Ishikawa (cell line): ENCODE measurements at regions not wholly inside any gene's neighbourhood (a gene's known extent, or its start where the extent isn't known, plus 50 kb on each side); places are given as distances from the start of the nearest gene placed in this dataset.

Source experiments
- CEBPB ChIP-seq: IDR thresholded peaks from 2 replicates; pipeline ENCODE4 v1.6.1; 2012
- CREB1 ChIP-seq: IDR thresholded peaks from 2 replicates; pipeline ENCODE4 v1.6.1; 2012; ENCODE audit warnings: low read depth
- EGR1 ChIP-seq: IDR thresholded peaks from 2 replicates; pipeline ENCODE4 v1.6.1; 2012
- EP300 ChIP-seq: IDR thresholded peaks from 2 replicates; pipeline ENCODE4 v1.6.1; 2012; ENCODE audit warnings: borderline replicate concordance
- FOXM1 ChIP-seq: IDR thresholded peaks from 2 replicates; pipeline ENCODE4 v1.6.1; 2012; ENCODE audit warnings: low read depth, borderline replicate concordance
- NFIC ChIP-seq: IDR thresholded peaks from 2 replicates; pipeline ENCODE4 v1.6.1; 2012
- RAD21 ChIP-seq: IDR thresholded peaks from 2 replicates; pipeline ENCODE4 v1.6.1; 2012; ENCODE audit warnings: low read depth
- TAF1 ChIP-seq: IDR thresholded peaks from 2 replicates; pipeline ENCODE4 v1.6.1; 2012; ENCODE audit warnings: low read depth, mild to moderate bottlenecking
- TCF12 ChIP-seq: IDR thresholded peaks from 2 replicates; pipeline ENCODE4 v1.6.1; 2012; ENCODE audit warnings: low read depth
- TEAD4 ChIP-seq: IDR thresholded peaks from 2 replicates; pipeline ENCODE4 v1.6.1; 2012
- YY1 ChIP-seq: IDR thresholded peaks from 2 replicates; pipeline ENCODE4 v1.6.1; 2012; ENCODE audit warnings: low read depth
- ZBTB7A ChIP-seq: IDR thresholded peaks from 2 replicates; pipeline ENCODE4 v1.6.1; 2012; ENCODE audit warnings: low read depth
- TF ChIP-seq, protein P1 (sequence below): IDR thresholded peaks from 2 replicates; pipeline ENCODE4 v1.6.1; 2012
- TF ChIP-seq, protein P2 (sequence below): IDR thresholded peaks from 2 replicates; pipeline ENCODE4 v1.6.1; 2012
- TF ChIP-seq, protein P3 (sequence below): IDR thresholded peaks from 2 replicates; pipeline ENCODE4 v1.6.1; 2012; ENCODE audit warnings: low read depth, mild to moderate bottlenecking

DNA sequence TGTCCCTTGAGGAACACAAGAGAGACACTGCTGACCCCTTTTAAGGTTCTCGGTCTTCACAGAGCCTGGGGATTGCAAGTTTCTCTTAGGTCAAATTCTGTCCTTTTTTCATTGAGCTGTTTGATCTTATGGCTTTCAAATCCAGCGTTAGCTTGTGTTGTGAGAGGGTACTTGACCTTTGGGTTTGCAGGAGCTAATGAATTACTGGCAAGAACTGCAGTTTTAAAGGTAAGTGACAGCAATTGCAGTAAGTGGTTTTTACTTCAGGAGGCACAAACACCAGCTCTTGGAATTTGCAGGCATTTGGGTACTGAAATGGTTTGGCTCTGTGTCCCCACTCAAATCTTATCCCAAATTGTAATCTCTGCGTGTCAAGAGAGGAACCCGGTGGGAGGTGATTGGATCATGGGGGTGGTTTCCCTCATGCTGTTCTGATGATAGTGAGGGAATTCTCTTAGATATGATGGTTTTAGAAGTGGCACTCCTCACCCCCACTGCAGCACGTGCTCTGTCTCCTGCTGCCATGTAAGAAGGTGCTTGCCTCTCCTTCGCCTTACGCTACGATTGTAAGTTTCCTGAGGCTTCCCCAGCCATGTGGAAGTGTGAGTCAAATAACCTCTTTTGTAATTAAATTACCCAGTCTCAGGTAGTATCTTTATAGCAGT is 134.5 kb upstream of the LYPLAL1 start:
- TF ChIP-seq EGR1 (no peak), YY1 (no peak), ZBTB7A (no peak), TCF12 (no peak), FOXM1 (no peak), TEAD4 (no peak)
- TF ChIP-seq, protein P1, sequence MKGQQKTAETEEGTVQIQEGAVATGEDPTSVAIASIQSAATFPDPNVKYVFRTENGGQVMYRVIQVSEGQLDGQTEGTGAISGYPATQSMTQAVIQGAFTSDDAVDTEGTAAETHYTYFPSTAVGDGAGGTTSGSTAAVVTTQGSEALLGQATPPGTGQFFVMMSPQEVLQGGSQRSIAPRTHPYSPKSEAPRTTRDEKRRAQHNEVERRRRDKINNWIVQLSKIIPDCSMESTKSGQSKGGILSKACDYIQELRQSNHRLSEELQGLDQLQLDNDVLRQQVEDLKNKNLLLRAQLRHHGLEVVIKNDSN: no peak

DNA sequence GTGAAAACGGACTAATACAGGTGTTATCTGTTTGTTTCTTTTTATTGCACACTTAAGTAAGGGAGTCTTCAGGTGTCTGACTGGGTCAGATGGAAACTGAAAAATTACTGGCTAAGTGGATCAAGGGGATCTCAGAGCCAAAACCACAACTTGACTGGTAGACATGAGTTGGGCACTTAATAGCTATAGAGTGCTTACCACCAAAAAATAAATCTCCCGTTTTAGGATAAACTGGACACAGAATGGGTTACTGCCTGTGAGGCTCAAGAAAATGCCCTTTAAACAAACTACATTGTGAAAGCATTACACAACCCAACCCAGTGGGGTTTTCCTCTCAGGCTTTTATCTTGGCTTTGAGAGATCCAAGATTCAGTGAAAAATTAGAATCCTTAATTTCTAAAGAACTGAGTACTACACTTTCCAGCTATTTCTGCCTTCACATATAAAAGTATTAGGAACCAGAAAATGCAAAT is 134.0 kb upstream of the LYPLAL1 start:
- TF ChIP-seq EGR1: no peak

DNA sequence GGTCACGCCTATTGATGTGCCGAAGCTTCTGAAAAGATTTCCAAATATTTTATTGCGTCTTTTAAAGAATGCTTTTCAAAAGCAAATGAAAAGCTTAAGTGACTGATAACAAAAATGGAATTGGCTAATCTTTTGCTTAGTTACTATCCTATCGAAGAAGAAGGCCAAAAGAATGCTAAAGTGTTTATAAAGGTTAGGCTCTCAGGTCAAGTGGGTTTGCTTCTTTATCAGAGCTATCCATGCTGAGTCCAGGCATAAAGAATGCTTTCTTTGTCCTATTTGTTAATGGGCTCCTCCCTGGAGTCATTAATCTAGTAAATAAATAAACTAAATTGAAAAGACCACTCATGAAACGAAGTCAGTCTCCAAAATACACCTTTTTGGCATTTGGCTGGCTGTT is 133.4 kb upstream of the LYPLAL1 start:
- no peak for TF ChIP-seq CREB1

DNA sequence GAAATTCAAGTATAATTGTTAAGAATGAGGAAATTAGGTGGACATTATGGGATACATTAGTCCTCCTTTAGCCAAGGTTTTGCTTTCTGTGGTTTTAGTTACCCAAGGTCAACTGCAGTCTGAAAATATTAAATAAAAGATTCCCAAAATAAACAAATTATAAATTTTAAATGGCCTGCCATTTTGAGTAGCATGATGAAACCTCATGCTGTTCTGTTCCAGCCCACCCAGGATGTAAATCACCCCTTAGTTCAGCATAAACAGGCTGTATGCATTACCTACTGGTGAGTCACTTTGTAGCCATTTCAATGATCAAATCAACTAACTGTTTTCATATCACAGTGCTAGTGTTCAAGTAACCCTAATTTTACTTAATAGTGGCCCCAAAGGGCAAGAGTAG is 132.5 kb upstream of the LYPLAL1 start:
- TF ChIP-seq, protein P1: no peak
- TF ChIP-seq EP300 (no peak), ZBTB7A (no peak), YY1 (no peak)

DNA sequence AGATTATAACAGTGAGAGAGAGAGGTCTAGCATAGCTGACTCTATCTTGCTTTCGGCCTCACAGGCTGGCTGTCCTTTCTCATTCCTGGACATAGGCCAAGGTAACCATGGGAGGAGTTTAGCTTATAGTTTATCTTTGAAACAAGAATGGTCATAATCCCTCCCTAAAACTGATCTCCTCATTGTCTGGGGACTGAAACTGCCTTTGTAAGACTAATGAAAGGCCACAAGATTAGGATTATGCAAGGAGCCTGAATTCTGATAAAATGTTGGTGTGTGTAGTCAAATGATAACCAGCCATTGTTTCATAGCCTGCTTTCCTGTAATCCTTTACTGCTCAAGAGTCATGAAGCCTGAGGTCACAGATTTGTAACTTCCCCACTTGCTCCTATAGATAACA is 131.9 kb upstream of the LYPLAL1 start:
- TF ChIP-seq, protein P2, sequence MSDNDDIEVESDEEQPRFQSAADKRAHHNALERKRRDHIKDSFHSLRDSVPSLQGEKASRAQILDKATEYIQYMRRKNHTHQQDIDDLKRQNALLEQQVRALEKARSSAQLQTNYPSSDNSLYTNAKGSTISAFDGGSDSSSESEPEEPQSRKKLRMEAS: no peak
- TF ChIP-seq ZBTB7A: no peak
- no peak for TF ChIP-seq TEAD4
- no peak for TF ChIP-seq EP300
- TF ChIP-seq CREB1: no peak
- no peak for TF ChIP-seq TAF1
- no peak for TF ChIP-seq CEBPB
- no peak for TF ChIP-seq YY1
- TF ChIP-seq, protein P1: no peak
- TF ChIP-seq NFIC: no peak
- TF ChIP-seq EGR1: no peak
- TF ChIP-seq RAD21: no peak

DNA sequence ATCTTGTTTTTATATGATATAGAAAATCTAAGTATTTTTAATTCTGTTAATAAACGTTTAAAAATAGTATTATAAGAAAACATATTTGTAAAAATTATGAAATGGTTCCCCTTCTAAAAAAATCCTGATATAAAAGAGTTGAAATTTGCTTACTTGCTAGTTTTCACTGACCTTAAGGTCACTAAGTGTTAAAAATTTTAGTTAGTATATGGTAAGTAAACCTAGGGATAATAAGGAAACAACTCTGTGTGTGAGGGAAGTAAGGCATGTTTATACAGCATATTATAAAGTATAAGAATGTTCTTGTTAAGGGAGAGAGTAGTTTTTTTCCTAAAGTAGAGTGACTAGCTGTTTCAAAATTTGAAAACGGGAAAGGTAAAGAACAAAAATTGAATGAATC is 130.9 kb upstream of the LYPLAL1 start:
- TF ChIP-seq FOXM1: no peak
- TF ChIP-seq EP300: no peak
- TF ChIP-seq TEAD4: no peak
- TF ChIP-seq, protein P3, sequence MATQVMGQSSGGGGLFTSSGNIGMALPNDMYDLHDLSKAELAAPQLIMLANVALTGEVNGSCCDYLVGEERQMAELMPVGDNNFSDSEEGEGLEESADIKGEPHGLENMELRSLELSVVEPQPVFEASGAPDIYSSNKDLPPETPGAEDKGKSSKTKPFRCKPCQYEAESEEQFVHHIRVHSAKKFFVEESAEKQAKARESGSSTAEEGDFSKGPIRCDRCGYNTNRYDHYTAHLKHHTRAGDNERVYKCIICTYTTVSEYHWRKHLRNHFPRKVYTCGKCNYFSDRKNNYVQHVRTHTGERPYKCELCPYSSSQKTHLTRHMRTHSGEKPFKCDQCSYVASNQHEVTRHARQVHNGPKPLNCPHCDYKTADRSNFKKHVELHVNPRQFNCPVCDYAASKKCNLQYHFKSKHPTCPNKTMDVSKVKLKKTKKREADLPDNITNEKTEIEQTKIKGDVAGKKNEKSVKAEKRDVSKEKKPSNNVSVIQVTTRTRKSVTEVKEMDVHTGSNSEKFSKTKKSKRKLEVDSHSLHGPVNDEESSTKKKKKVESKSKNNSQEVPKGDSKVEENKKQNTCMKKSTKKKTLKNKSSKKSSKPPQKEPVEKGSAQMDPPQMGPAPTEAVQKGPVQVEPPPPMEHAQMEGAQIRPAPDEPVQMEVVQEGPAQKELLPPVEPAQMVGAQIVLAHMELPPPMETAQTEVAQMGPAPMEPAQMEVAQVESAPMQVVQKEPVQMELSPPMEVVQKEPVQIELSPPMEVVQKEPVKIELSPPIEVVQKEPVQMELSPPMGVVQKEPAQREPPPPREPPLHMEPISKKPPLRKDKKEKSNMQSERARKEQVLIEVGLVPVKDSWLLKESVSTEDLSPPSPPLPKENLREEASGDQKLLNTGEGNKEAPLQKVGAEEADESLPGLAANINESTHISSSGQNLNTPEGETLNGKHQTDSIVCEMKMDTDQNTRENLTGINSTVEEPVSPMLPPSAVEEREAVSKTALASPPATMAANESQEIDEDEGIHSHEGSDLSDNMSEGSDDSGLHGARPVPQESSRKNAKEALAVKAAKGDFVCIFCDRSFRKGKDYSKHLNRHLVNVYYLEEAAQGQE: no peak
- no peak for TF ChIP-seq ZBTB7A
- TF ChIP-seq TAF1: no peak
- TF ChIP-seq YY1: no peak
- no peak for TF ChIP-seq RAD21
- no peak for TF ChIP-seq CREB1
- TF ChIP-seq, protein P1: no peak
- no peak for TF ChIP-seq NFIC

DNA sequence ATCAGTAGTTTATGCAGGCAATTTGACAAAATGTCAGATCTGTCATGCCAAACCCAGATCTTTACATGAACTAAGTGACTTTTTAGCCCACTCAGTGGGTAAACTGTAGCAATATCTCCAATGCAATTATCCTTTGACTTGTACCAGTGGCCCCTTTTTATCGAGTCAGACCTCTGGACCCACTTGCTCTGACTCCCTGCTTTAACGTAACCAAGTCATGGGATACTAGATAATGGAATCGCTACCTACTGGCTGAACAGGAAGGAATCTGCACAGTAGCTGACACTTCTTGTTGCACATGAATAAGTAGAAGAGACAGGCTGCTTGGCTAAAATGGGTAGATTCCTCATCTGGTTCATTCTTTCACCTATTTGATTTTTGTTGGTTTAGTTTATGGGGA is 128.4 kb upstream of the LYPLAL1 start:
- TF ChIP-seq, protein P2: no peak
- TF ChIP-seq YY1 (no peak), FOXM1 (no peak), EP300 (no peak), EGR1 (no peak), RAD21 (no peak), CEBPB (no peak), ZBTB7A (no peak), TAF1 (no peak), TCF12 (no peak), TEAD4 (no peak), NFIC (no peak), CREB1 (no peak)
- TF ChIP-seq, protein P1: no peak
- TF ChIP-seq, protein P3: no peak
